ENCODE measurements at regions not wholly inside any gene's neighbourhood (a gene's known extent, or its start where the extent isn't known, plus 50 kb on each side); places are given as distances from the start of the nearest gene placed in this dataset.

DNA sequence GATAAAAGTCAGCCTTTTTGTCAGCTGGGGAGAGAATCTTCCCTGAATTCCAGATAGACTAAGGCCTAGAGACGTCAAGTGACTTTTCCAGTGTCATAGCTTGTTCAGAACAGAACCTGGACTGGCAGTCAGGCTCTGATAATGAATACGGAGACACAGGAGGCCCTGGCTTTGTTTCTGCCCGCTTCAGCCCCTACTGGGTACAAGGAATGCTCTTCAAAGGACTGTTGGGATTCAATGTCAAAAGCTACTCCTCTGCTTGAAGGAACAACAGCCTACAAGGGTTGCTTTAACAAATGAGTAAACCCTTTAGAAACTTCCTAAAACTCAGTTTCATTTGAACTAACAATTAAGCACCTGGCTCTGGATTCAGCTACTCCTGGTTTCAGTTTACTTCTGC, 412.3 kb downstream of the OXSM start:
- H4K5ac ChIP-seq (ENCODE audit: insufficient read length, low read depth, low read length): no peak overlapping the region
- FAIRE-seq: no peak
- H3K23me2 ChIP-seq (ENCODE audit: low read depth, low read length): no peaks in the 10 kb centered on the region
- H3K79me2 ChIP-seq (ENCODE audit: control insufficient read depth in 1 of 2, insufficient read depth in 2 of 2, low read length in 2 of 2): no peaks in the 10 kb centered on the region
- no peak overlapping the region for H3K18ac ChIP-seq (ENCODE audit: extremely low read depth, low read length)
- no peak overlapping the region for H3K27ac ChIP-seq (ENCODE audit: low read depth, low read length)
- no peak overlapping the region for H2AK5ac ChIP-seq (ENCODE audit: low read depth, low read length)
- CTCF ChIA-PET (ENCODE audit: partially characterized antibody): no interaction called here
- no peak overlapping the region for H2BK120ac ChIP-seq (replicated peaks; ENCODE audit: low read depth, low read length)
- no peak overlapping the region for H3K4me3 ChIP-seq (ENCODE audit: extremely low read depth in 1 of 4, insufficient read depth in 2 of 4, low read depth in 3 of 4, low read length in 4 of 4)
- no peaks in the 10 kb centered on the region; a peak in 1 of 8 replicates for H3K36me3 ChIP-seq (ENCODE audit: control insufficient read depth in 2 of 4, insufficient read depth in 4 of 4, low read length in 3 of 4)
- no peaks in the 10 kb centered on the region for H4K20me1 ChIP-seq (replicated peaks in 1 of 2; ENCODE audit: control insufficient read depth in 1 of 2, insufficient read depth in 2 of 2, low read length in 2 of 2)
- POLR2A ChIA-PET (ENCODE audit: partially characterized antibody): no interaction called here
- no peak overlapping the region for H2BK12ac ChIP-seq (ENCODE audit: low read depth, low read length)
- no peak overlapping the region for H3K56ac ChIP-seq (replicated peaks; ENCODE audit: insufficient read length, low read depth, low read length)
- H2BK15ac ChIP-seq (ENCODE audit: low read length): no peak overlapping the region
- no peak overlapping the region for H3K4me2 ChIP-seq (ENCODE audit: insufficient read depth in 1 of 2, low read depth in 2 of 2, low read length in 2 of 2)
- no peak overlapping the region for H2BK5ac ChIP-seq (ENCODE audit: low read depth, low read length)
- H3K4me1 ChIP-seq (replicated peaks in 1 of 4; ENCODE audit: control insufficient read depth in 3 of 4, insufficient read depth in 4 of 4, low read length in 3 of 4): peaks cover 0 to 2% (median 0%) of the 10 kb centered on the region in 4 experiments; a peak in 1 of 7 replicates
- H3K79me1 ChIP-seq (ENCODE audit: low read depth, low read length): no peaks in the 10 kb centered on the region
- WGBS, 2 experiments (ENCODE audit: extremely low coverage in 1 of 2, insufficient coverage in 1 of 2, insufficient read length in 1 of 2, insufficient replicate concordance in 2 of 2, low coverage in 1 of 2, low lambda C conversion rate in 2 of 2, missing lambda C conversion rate in 1 of 2): 76% methylated on average over 3 of the region's 3 CpGs; no CpG with 5 or more reads in 1 of the 2 experiments
- H4K8ac ChIP-seq (ENCODE audit: extremely low read depth, insufficient read depth, low read length): no peak overlapping the region
- H2BK20ac ChIP-seq (ENCODE audit: low read length): no peak overlapping the region
- 0 out of 2 replicates have a peak overlapping the region, but pooled peaks have one; percentile 17 for H2AFZ ChIP-seq (ENCODE audit: low read length)
- DNase-seq (ENCODE audit: low read depth in 1 of 2, low spot score in 2 of 2): no peak
- H3K9ac ChIP-seq (replicated peaks in 1 of 4; ENCODE audit: extremely low read depth in 1 of 4, low read depth in 3 of 4, low read length in 3 of 4): no peak overlapping the region
- no peak overlapping the region for H3K4ac ChIP-seq (replicated peaks; ENCODE audit: insufficient read length, low read depth, low read length)
- no peaks in the 10 kb centered on the region for H3K27me3 ChIP-seq (replicated peaks in 1 of 4; ENCODE audit: control insufficient read depth in 3 of 4, extremely low read depth in 1 of 4, insufficient read depth in 3 of 4, low read length in 3 of 4)
- H3K14ac ChIP-seq (ENCODE audit: insufficient read length): no peak overlapping the region
- H3K23ac ChIP-seq (ENCODE audit: insufficient read length): no peak overlapping the region
- no peaks in the 10 kb centered on the region for H3K9me3 ChIP-seq (ENCODE audit: insufficient read depth in 2 of 2, low read depth in 1 of 2, low read length in 1 of 2)
- H4K91ac ChIP-seq (replicated peaks; ENCODE audit: insufficient read length, low read length): no peak overlapping the region
- TF ChIP-seq TAF1 (IDR thresholded peaks at IDR 0.05; ENCODE audit: low read depth, low read length) (no peak), NANOG (IDR thresholded peaks at IDR 0.05; ENCODE audit: insufficient read depth, low read depth, low read length, poor library complexity, severe bottlenecking) (no peak), SIX5 (IDR thresholded peaks at IDR 0.05; ENCODE audit: low read depth, low read length) (no peak), NRF1 (IDR thresholded peaks at IDR 0.05; ENCODE audit: low read depth, low read length) (no peak), TBP (IDR thresholded peaks at IDR 0.05; ENCODE audit: low read depth, low read length) (no peak), SAP30 (IDR thresholded peaks at IDR 0.05; ENCODE audit: insufficient read depth, insufficient replicate concordance, low read length) (no peak), MAFK (IDR thresholded peaks at IDR 0.05; ENCODE audit: low read depth, low read length) (no peak), RBBP5 (IDR thresholded peaks at IDR 0.05; ENCODE audit: borderline replicate concordance, low read depth, low read length) (no peak), POLR2A (IDR thresholded peaks at IDR 0.05; ENCODE audit: control extremely low read depth in 1 of 2, low read depth in 2 of 2, low read length in 2 of 2) (no peak), CEBPB (IDR thresholded peaks at IDR 0.05; ENCODE audit: low read depth, low read length) (no peak), KDM5A (IDR thresholded peaks at IDR 0.05; ENCODE audit: low read length) (no peak), SP1 (IDR thresholded peaks at IDR 0.05; ENCODE audit: low read depth, low read length) (no peak), TEAD4 (IDR thresholded peaks at IDR 0.05; ENCODE audit: low read depth, low read length) (no peak), PHF8 (conservative IDR thresholded peaks at IDR 0.05; ENCODE audit: low read depth, low read length) (no peak), EP300 (IDR thresholded peaks at IDR 0.05; ENCODE audit: borderline replicate concordance in 1 of 2, low read depth in 2 of 2, low read length in 2 of 2) (no peak), TCF12 (IDR thresholded peaks at IDR 0.05; ENCODE audit: low read depth, low read length) (no peak), BCL11A (IDR thresholded peaks at IDR 0.05; ENCODE audit: low read depth in 2 of 2, low read length in 2 of 2) (no peak)
